RWPE2 (cell line): ENCODE measurements at regions not wholly inside any gene's neighbourhood (a gene's known extent, or its start where the extent isn't known, plus 50 kb on each side); places are given as distances from the start of the nearest gene placed in this dataset.
"Not testable (repeated sequence)": the region's sequence is repeated elsewhere in the genome, so short reads cannot be mapped to it uniquely, and the experiment has no call there.

Source experiments
- ATAC-seq: fragments of 200-7000 bp; cut with Tn5 transposase; 3 replicates; pipeline ENCODE4 v1.9.1; 2021; ENCODE audit warnings: low read depth
- DNase-seq: peaks from one replicate; pipeline ENCODE4 v3.0.0-alpha.2; 2020; ENCODE audit warnings: low spot score
- H3K27ac ChIP-seq: fragments of 450-650 bp; 2 replicates; pipeline ENCODE4 v1.5.1; 2017; ENCODE audit warnings: mild to moderate bottlenecking; ENCODE audit not compliant: poor library complexity, severe bottlenecking
- H3K27me3 ChIP-seq: fragments of 250-450 bp; sonication (Bioruptor Pico); 2 replicates; pipeline ENCODE4 v1.5.1; 2021; ENCODE audit warnings: mild to moderate bottlenecking, moderate library complexity; ENCODE audit not compliant: insufficient read depth, poor library complexity, severe bottlenecking
- H3K36me3 ChIP-seq: fragments of 250-450 bp; sonication (Bioruptor Pico); 2 replicates; pipeline ENCODE4 v1.5.1; 2020; ENCODE audit warnings: low read depth, mild to moderate bottlenecking, moderate library complexity
- H3K4me1 ChIP-seq: fragments of 250-450 bp; sonication (Bioruptor Pico); 2 replicates; pipeline ENCODE4 v1.5.1; 2021; ENCODE audit warnings: mild to moderate bottlenecking, moderate library complexity; ENCODE audit not compliant: insufficient read depth, poor library complexity, severe bottlenecking
- H3K4me3 ChIP-seq: fragments of 250-450 bp; sonication (Bioruptor Pico); 2 replicates; pipeline ENCODE4 v1.5.1; 2021; ENCODE audit warnings: mild to moderate bottlenecking, moderate library complexity; ENCODE audit not compliant: severe bottlenecking
- H3K9me3 ChIP-seq: fragments of 250-450 bp; sonication (Bioruptor Pico); 2 replicates; pipeline ENCODE4 v1.5.1; 2021; ENCODE audit warnings: mild to moderate bottlenecking, moderate library complexity; ENCODE audit not compliant: severe bottlenecking
- TF ChIP-seq, protein P1 (sequence below): fragments of 450-650 bp; IDR thresholded peaks from one replicate; pipeline ENCODE4 v1.5.1; 2017; ENCODE audit warnings: mild to moderate bottlenecking, moderate library complexity; ENCODE audit not compliant: poor library complexity, severe bottlenecking

DNA sequence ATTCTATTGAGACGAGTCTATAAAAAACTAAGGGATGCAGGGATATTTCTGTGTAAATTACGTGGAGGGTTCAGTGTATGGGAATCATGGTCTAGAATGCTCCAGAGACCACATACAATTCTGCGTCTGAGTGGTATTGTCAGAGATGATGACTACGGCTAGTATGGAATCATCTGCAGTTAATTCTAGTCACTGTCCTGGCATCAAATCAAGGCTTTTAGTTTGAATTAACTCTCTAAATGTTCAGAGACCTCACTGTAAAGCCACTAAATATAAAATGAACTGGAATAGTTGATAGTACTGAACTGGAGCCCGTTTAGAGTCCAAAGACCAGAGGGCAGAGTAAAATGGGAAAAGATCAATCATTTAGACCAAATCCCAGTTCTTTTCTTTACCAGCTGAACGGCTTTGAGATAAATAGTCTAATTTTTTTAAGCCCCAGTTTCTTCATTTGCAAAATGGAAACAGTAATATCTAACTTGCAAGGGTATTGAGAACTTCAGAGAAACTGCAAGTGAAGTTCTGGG lies 599.8 kb downstream of the EBF1 start:
- no peak for ATAC-seq

DNA sequence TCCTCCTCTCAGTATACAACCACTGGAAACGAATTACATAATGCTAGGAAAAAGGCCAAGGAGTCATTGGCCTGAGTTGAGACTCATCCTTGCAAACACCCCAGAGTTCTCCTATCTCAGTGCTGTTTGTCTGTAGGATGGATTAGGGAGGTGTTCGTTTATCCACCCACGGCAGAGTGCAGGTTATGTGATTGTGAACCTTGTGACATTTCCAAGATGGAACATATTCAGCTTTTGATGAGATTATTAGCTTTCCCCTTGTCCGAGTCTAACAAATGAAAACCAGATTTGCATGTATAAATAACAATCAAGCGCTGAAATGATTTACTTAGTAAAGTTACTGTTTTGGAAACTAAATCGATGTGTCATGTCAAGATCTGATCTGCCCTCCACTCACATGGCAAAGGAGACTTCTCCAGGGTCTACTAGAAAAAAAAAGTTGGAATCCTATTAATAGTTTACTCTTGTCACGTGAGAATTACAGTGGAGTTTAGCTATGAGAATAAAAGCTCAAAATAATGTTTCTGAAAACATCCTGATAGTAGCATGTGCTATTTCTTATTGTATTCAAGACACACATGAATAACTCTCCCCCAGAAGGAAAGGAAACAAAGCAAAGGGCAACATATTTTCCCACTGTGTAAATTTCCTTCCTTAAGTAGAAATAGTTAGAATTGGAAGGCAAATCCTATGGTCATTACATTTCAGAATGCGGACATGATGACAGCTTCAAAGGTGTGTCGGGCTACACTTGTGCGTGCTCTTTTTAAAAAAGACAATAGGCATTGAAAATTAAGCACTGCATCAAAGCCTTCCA lies 600.4 kb downstream of the EBF1 start:
- H3K36me3 ChIP-seq: no peaks in the 10 kb centered on the region
- no peaks in the 10 kb centered on the region for H3K27me3 ChIP-seq
- no peak for DNase-seq
- H3K4me1 ChIP-seq: no peaks in the 10 kb centered on the region
- H3K9me3 ChIP-seq: no peaks in the 10 kb centered on the region
- H3K27ac ChIP-seq: no peak overlapping the region
- H3K4me3 ChIP-seq: no peak overlapping the region
- ATAC-seq: no peak
- TF ChIP-seq, protein P1, sequence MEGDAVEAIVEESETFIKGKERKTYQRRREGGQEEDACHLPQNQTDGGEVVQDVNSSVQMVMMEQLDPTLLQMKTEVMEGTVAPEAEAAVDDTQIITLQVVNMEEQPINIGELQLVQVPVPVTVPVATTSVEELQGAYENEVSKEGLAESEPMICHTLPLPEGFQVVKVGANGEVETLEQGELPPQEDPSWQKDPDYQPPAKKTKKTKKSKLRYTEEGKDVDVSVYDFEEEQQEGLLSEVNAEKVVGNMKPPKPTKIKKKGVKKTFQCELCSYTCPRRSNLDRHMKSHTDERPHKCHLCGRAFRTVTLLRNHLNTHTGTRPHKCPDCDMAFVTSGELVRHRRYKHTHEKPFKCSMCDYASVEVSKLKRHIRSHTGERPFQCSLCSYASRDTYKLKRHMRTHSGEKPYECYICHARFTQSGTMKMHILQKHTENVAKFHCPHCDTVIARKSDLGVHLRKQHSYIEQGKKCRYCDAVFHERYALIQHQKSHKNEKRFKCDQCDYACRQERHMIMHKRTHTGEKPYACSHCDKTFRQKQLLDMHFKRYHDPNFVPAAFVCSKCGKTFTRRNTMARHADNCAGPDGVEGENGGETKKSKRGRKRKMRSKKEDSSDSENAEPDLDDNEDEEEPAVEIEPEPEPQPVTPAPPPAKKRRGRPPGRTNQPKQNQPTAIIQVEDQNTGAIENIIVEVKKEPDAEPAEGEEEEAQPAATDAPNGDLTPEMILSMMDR: no peak

More for the DNA sequence above, 599.8 kb downstream of the EBF1 start:
- Histone ChIP-seq H3K36me3 (no peaks in the 10 kb centered on the region), H3K27ac (no peak overlapping the region), H3K4me3 (no peak overlapping the region), H3K4me1 (no peaks in the 10 kb centered on the region), H3K27me3 (no peaks in the 10 kb centered on the region), H3K9me3 (no peaks in the 10 kb centered on the region)
- no peak for DNase-seq
- TF ChIP-seq, protein P1: no peak

DNA sequence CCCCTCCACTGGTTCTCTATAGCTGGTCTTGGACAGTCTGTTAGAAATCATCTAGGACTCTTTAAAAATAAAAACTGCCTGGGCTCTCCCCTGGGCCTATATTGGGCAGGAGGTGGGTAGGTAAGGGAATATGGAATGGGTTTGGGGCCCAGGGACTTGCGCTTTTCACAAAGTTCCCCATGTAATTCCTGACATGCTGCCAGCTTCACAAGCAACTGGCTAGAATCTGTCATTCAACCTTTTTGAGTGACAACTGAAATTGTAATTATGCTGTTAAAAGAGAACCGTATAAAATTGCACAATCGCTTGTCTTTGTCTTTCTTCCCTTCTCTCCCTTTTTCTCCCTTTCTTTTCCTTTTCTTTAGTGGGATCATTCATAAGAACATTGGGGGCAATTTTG lies 603.1 kb downstream of the EBF1 start:
- DNase-seq (no peak), ATAC-seq (no peak)
- Histone ChIP-seq H3K4me1 (no peaks in the 10 kb centered on the region), H3K36me3 (no peaks in the 10 kb centered on the region), H3K27me3 (no peaks in the 10 kb centered on the region), H3K9me3 (no peaks in the 10 kb centered on the region), H3K27ac (no peak overlapping the region), H3K4me3 (no peak overlapping the region)
- TF ChIP-seq, protein P1: no peak

DNA sequence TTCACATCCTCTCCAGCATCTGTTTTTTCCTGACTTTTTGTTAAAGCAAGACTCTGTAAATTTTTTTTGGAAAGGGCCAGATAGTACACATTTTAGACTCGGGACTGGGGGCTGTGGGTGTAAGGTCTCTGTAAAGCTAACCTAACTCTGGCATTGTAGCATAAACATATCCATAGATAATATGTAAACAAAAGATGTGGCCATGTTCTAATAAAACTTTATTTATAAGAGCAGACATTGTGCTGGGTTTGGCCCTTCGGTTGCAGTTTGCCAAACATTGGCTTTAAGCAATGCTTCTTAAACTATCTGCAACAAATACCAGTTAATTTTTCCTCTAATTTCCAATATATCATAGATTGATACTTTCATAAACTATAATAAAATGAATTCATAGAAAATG lies 605.2 kb downstream of the EBF1 start:
- TF ChIP-seq, protein P1: no peak
- Histone ChIP-seq H3K9me3 (no peaks in the 10 kb centered on the region), H3K27ac (no peak overlapping the region), H3K36me3 (no peaks in the 10 kb centered on the region), H3K27me3 (no peaks in the 10 kb centered on the region), H3K4me1 (no peaks in the 10 kb centered on the region), H3K4me3 (no peak overlapping the region)
- DNase-seq (no peak), ATAC-seq (no peak)

DNA sequence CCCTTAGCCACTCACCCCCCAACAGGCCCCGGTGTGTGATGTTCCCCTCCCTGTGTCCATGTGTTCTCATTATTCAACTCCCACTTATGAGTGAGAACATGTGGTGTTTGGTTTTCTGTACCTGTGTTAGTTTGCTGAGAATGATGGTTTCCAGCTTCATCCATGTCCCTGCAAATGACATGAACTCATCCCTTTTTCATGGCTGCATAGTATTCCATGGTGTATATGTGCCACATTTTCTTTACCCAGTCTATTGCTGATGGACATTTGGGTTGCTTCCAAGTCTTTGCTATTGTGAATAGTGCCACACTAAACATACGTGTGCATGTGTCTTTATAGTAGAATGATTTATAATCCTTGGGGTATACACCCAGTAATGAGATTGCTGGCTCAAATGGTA lies 605.7 kb downstream of the EBF1 start:
- not testable (repeated sequence) for DNase-seq, ATAC-seq

More for the DNA sequence above, 605.7 kb downstream of the EBF1 start:
- not testable (repeated sequence) for H3K36me3 ChIP-seq, H3K4me1 ChIP-seq, H3K9me3 ChIP-seq, H3K4me3 ChIP-seq, H3K27me3 ChIP-seq, H3K27ac ChIP-seq
